ENCODE measurements at regions not wholly inside any gene's neighbourhood (a gene's known extent, or its start where the extent isn't known, plus 50 kb on each side); places are given as distances from the start of the nearest gene placed in this dataset.

- no peaks in the 10 kb centered on the region for H3K36me3 ChIP-seq (ENCODE audit: control insufficient read depth, insufficient read depth, low read length)
- no peak for DNase-seq (ENCODE audit: low read depth)
- H3K4me3 ChIP-seq (ENCODE audit: low read depth, low read length), result no peak overlapping the region
- TF ChIP-seq CTCF (IDR thresholded peaks at IDR 0.05; ENCODE audit: insufficient read depth, low read length, poor library complexity, severe bottlenecking), result no peak
- H3K27me3 ChIP-seq (ENCODE audit: control insufficient read depth, insufficient read depth, low read length), result no peaks in the 10 kb centered on the region
These were observed 399.6 kb downstream of the LMO7 start for GRCh38 chr13:76035711-76036110.

- Histone ChIP-seq H3K4me3 (ENCODE audit: low read depth, low read length) (no peak overlapping the region), H3K27me3 (ENCODE audit: control insufficient read depth, insufficient read depth, low read length) (no peaks in the 10 kb centered on the region), H3K36me3 (ENCODE audit: control insufficient read depth, insufficient read depth, low read length) (no peaks in the 10 kb centered on the region)
- no peak for TF ChIP-seq CTCF (IDR thresholded peaks at IDR 0.05; ENCODE audit: insufficient read depth, low read length, poor library complexity, severe bottlenecking)
- DNase-seq (ENCODE audit: low read depth), result no peak
These were observed 393.6 kb downstream of the LMO7 start for GRCh38 chr13:76029706-76030105.

GRCh38 chr13:76029088-76029487 lies 393.0 kb downstream of the LMO7 start:
- H3K4me3 ChIP-seq (ENCODE audit: low read depth, low read length), result no peak overlapping the region
- no peaks in the 10 kb centered on the region for H3K36me3 ChIP-seq (ENCODE audit: control insufficient read depth, insufficient read depth, low read length)
- no peaks in the 10 kb centered on the region for H3K27me3 ChIP-seq (ENCODE audit: control insufficient read depth, insufficient read depth, low read length)
- DNase-seq (ENCODE audit: low read depth), result no peak
- TF ChIP-seq CTCF (IDR thresholded peaks at IDR 0.05; ENCODE audit: insufficient read depth, low read length, poor library complexity, severe bottlenecking), result no peak

- DNase-seq (ENCODE audit: low read depth), result no peak
- H3K27me3 ChIP-seq (ENCODE audit: control insufficient read depth, insufficient read depth, low read length), result no peaks in the 10 kb centered on the region
- no peaks in the 10 kb centered on the region for H3K36me3 ChIP-seq (ENCODE audit: control insufficient read depth, insufficient read depth, low read length)
- H3K4me3 ChIP-seq (ENCODE audit: low read depth, low read length), result no peak overlapping the region
- TF ChIP-seq CTCF (IDR thresholded peaks at IDR 0.05; ENCODE audit: insufficient read depth, low read length, poor library complexity, severe bottlenecking), result no peak
These were observed 391.0 kb downstream of the LMO7 start for GRCh38 chr13:76027131-76027530.

GRCh38 chr13:76025392-76025791 lies 389.3 kb downstream of the LMO7 start:
- DNase-seq (ENCODE audit: low read depth), result no peak
- Histone ChIP-seq H3K36me3 (ENCODE audit: control insufficient read depth, insufficient read depth, low read length) (no peaks in the 10 kb centered on the region), H3K27me3 (ENCODE audit: control insufficient read depth, insufficient read depth, low read length) (no peaks in the 10 kb centered on the region), H3K4me3 (ENCODE audit: low read depth, low read length) (no peak overlapping the region)
- no peak for TF ChIP-seq CTCF (IDR thresholded peaks at IDR 0.05; ENCODE audit: insufficient read depth, low read length, poor library complexity, severe bottlenecking)

- Histone ChIP-seq H3K4me3 (ENCODE audit: low read depth, low read length) (no peak overlapping the region), H3K27me3 (ENCODE audit: control insufficient read depth, insufficient read depth, low read length) (no peaks in the 10 kb centered on the region), H3K36me3 (ENCODE audit: control insufficient read depth, insufficient read depth, low read length) (no peaks in the 10 kb centered on the region)
- no peak for DNase-seq (ENCODE audit: low read depth)
- no peak for TF ChIP-seq CTCF (IDR thresholded peaks at IDR 0.05; ENCODE audit: insufficient read depth, low read length, poor library complexity, severe bottlenecking)
These were observed 388.0 kb downstream of the LMO7 start for GRCh38 chr13:76024151-76024550.

All from kidney epithelial cell (primary cell).